Trophoblast cell (in vitro differentiated cells and primary cell): ENCODE measurements at regions not wholly inside any gene's neighbourhood (a gene's known extent, or its start where the extent isn't known, plus 50 kb on each side); places are given as distances from the start of the nearest gene placed in this dataset.

Source experiments
- DNase-seq, 2 donors: peaks; one replicate each; pipeline ENCODE4 v3.0.0-alpha.2; 2016
- H2AFZ ChIP-seq: 2 replicates; pipeline ENCODE4 v1.6.1; 2013; ENCODE audit warnings: low read length, moderate library complexity, mild to moderate bottlenecking; ENCODE audit not compliant: insufficient read depth, poor library complexity
- H2AK5ac ChIP-seq: 2 replicates; pipeline ENCODE4 v1.6.1; 2013; ENCODE audit warnings: mild to moderate bottlenecking, low read length
- H2BK120ac ChIP-seq: 2 replicates; pipeline ENCODE4 v1.6.1; 2013; ENCODE audit warnings: low read length, mild to moderate bottlenecking, moderate library complexity; ENCODE audit not compliant: insufficient read depth, poor library complexity
- H2BK12ac ChIP-seq: 2 replicates; pipeline ENCODE4 v1.6.1; 2013; ENCODE audit warnings: mild to moderate bottlenecking, low read length, moderate library complexity
- H2BK5ac ChIP-seq: 2 replicates; pipeline ENCODE4 v1.6.1; 2013; ENCODE audit warnings: low read length, low read depth, moderate library complexity, mild to moderate bottlenecking; ENCODE audit not compliant: poor library complexity
- H3K14ac ChIP-seq: 2 replicates; pipeline ENCODE4 v1.6.1; 2013; ENCODE audit warnings: mild to moderate bottlenecking, low read length
- H3K18ac ChIP-seq: 2 replicates; pipeline ENCODE4 v1.6.1; 2013; ENCODE audit warnings: mild to moderate bottlenecking, low read length
- H3K23ac ChIP-seq: 2 replicates; pipeline ENCODE4 v1.6.1; 2013; ENCODE audit warnings: low read length
- H3K27ac ChIP-seq: 2 replicates; pipeline ENCODE4 v1.5.1; 2013; ENCODE audit warnings: low read depth, mild to moderate bottlenecking, inconsistent platforms, low read length, moderate library complexity
- H3K27me3 ChIP-seq: 2 replicates; pipeline ENCODE4 v1.6.1; 2013; ENCODE audit warnings: inconsistent platforms, mild to moderate bottlenecking, low read length, moderate library complexity; ENCODE audit not compliant: insufficient read depth
- H3K36me3 ChIP-seq, 2 experiments: 1 replicate in 1 of 2; 2 replicates in 1 of 2; pipeline ENCODE4 v1.6.1; 2013; ENCODE audit warnings: low read length in 2 of 2, mild to moderate bottlenecking in 2 of 2, moderate library complexity in 1 of 2; ENCODE audit not compliant: insufficient read depth in 2 of 2, control insufficient read depth in 1 of 2
- H3K4ac ChIP-seq: 2 replicates; pipeline ENCODE4 v1.6.1; 2013; ENCODE audit warnings: low read depth, mild to moderate bottlenecking, low read length, moderate library complexity
- H3K4me1 ChIP-seq, 2 experiments: 1 replicate in 1 of 2; 2 replicates in 1 of 2; pipeline ENCODE4 v1.6.1; 2013; ENCODE audit warnings: low read length in 2 of 2, mild to moderate bottlenecking in 2 of 2, moderate library complexity in 1 of 2; ENCODE audit not compliant: insufficient read depth in 2 of 2, control insufficient read depth in 1 of 2
- H3K4me2 ChIP-seq: 2 replicates; pipeline ENCODE4 v1.6.1; 2013; ENCODE audit warnings: inconsistent platforms, mild to moderate bottlenecking, low read length, moderate library complexity
- H3K4me3 ChIP-seq: 2 replicates; pipeline ENCODE4 v1.5.1; 2013; ENCODE audit warnings: mild to moderate bottlenecking, low read depth, low read length, inconsistent platforms
- H3K79me1 ChIP-seq: one replicate; pipeline ENCODE4 v1.6.1; 2013; ENCODE audit warnings: low read length
- H3K79me2 ChIP-seq: 2 replicates; pipeline ENCODE4 v1.6.1; 2013; ENCODE audit warnings: low read length, mild to moderate bottlenecking; ENCODE audit not compliant: control insufficient read depth, insufficient read depth, poor library complexity
- H3K9ac ChIP-seq: 2 replicates; pipeline ENCODE4 v1.6.1; 2013; ENCODE audit warnings: mild to moderate bottlenecking, low read length
- H3K9me3 ChIP-seq: 2 replicates; pipeline ENCODE4 v1.6.1; 2013; ENCODE audit warnings: low read depth, mild to moderate bottlenecking, control low read depth, inconsistent platforms, low read length; ENCODE audit not compliant: insufficient read depth
- H4K12ac ChIP-seq: 2 replicates; pipeline ENCODE4 v1.6.1; 2013; ENCODE audit warnings: low read depth, mild to moderate bottlenecking, low read length, moderate library complexity
- H4K8ac ChIP-seq: 2 replicates; pipeline ENCODE4 v1.6.1; 2013; ENCODE audit warnings: low read depth, mild to moderate bottlenecking, low read length, moderate library complexity
- H4K91ac ChIP-seq: one replicate; pipeline ENCODE4 v1.6.1; 2013; ENCODE audit warnings: low read depth, mild to moderate bottlenecking, low read length, moderate library complexity
- WGBS: extraction: QIAGEN DNeasy Blood & Tissue Kit; methylation state at CpG from one replicate; pipeline ENCODE4 v1.1.7; 2013; ENCODE audit warnings: missing lambda C conversion rate; ENCODE audit not compliant: insufficient read length, insufficient coverage; ENCODE audit errors: extremely low coverage; 5-methylcytosine and 5-hydroxymethylcytosine counted together

DNA sequence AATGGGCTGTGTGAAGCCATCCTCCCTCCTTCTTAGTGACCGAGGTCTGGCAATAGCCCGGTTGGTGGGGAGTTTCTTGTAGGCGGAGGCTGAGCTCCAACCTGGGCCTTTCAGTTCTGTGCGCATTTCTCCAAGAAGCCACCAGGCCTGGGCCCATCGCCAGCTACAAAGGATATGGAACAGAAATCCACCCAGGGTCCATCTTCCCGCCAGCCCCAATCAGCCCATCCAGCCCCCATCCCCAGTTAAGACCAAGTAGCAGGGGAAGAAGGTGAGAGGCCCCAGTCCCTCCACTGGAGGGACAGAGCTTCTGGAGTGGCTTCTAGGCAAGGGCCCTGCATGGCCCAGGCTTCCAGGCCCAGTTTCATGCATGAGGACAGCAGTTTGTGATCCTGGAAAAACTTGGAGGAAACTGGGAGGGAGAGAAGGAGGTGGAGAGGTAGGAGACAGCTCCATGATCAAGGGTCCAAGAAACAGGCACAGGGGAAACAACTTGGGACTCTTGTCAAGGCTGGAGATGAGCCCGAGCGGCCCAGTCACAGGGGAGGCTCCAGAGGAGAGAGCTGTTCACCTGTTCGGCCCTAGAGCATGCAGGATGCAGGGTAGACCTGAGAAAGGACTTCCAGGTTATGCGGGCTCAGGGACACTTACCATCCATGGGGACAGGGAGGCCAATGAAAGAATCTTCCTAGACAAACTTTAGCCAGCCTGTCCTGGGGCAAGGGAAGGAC, 261.2 kb downstream of the PTPRU start:
- H3K27me3 ChIP-seq = no peaks in the 10 kb centered on the region
- no peak overlapping the region for H2AK5ac ChIP-seq
- H3K9ac ChIP-seq = no peak overlapping the region
- H3K36me3 ChIP-seq = no peaks in the 10 kb centered on the region
- H3K14ac ChIP-seq = no peak overlapping the region
- no peak overlapping the region for H4K8ac ChIP-seq
- no peak overlapping the region for H3K18ac ChIP-seq
- H3K4me3 ChIP-seq = no peak overlapping the region
- H2AFZ ChIP-seq = no peak overlapping the region
- no peak overlapping the region for H2BK5ac ChIP-seq
- no peak overlapping the region for H2BK120ac ChIP-seq
- no peak overlapping the region for H4K91ac ChIP-seq
- H3K27ac ChIP-seq = no peak overlapping the region
- no peaks in the 10 kb centered on the region for H3K79me2 ChIP-seq
- no peak overlapping the region for H3K4me2 ChIP-seq
- H3K4ac ChIP-seq = no peak overlapping the region
- no CpG with 5 or more reads among the region's 10 CpGs for WGBS
- no peak overlapping the region for H2BK12ac ChIP-seq
- H3K23ac ChIP-seq = no peak overlapping the region
- peaks cover 4% of the 10 kb centered on the region for H3K9me3 ChIP-seq
- H4K12ac ChIP-seq = no peak overlapping the region
- no peaks in the 10 kb centered on the region for H3K4me1 ChIP-seq
- no peaks in the 10 kb centered on the region for H3K79me1 ChIP-seq
- DNase-seq = no peak

GRCh38 chr1:29496701-29497100, 260.4 kb downstream of the PTPRU start:
- H2BK120ac ChIP-seq = no peak overlapping the region
- no CpG with 5 or more reads among the region's 8 CpGs for WGBS
- H3K4me3 ChIP-seq = no peak overlapping the region

DNA sequence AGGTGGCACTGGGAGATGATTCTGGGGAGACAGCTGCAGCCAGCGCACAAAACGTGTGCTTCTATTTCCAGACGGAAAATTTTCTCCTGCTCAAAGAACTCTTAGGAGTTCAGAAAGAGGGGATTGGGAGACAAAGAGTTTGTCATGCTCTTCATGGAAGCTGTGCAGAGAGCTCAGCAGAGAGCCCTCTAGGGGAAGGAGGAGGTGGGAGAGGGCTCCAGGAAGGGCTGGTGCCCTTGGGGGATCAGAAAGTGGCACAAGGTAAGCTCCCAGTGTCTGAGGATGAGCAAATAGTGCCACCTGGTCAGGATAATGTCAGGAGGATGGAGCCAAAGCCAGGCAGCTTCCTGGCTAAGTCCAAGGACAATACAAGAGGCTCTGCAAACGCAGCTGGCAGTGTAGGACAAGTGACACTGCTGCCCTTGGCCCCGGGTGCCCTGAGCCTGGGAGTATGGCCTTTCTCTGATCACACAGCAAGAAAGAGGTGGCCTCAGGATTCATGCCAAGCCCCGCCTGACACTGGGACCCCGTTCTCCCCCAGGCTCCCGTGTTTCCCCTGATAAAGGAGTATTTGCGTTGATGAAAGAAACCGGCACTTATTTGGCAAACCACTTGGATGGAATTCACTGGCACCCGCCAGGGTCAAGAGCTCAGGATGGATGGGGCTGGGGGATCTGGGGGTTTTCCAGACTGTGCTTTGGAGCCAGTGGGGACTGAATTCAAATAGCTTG, 254.0 kb downstream of the PTPRU start:
- Histone ChIP-seq H2AFZ (no peak overlapping the region), H4K91ac (no peak overlapping the region), H2AK5ac (no peak overlapping the region), H3K4me2 (no peak overlapping the region), H3K79me1 (no peaks in the 10 kb centered on the region), H3K9ac (no peak overlapping the region), H2BK12ac (no peak overlapping the region), H3K27ac (no peak overlapping the region), H3K9me3 (peaks cover 4% of the 10 kb centered on the region), H3K27me3 (no peaks in the 10 kb centered on the region), H3K23ac (no peak overlapping the region), H3K4ac (no peak overlapping the region), H3K4me1 (no peaks in the 10 kb centered on the region), H3K14ac (no peak overlapping the region), H4K12ac (no peak overlapping the region), H3K79me2 (no peaks in the 10 kb centered on the region), H3K4me3 (no peak overlapping the region), H3K36me3 (no peaks in the 10 kb centered on the region), H2BK120ac (no peak overlapping the region), H2BK5ac (no peak overlapping the region), H4K8ac (no peak overlapping the region), H3K18ac (no peak overlapping the region)
- no CpG with 5 or more reads among the region's 11 CpGs for WGBS
- no peak for DNase-seq

More at GRCh38 chr1:29496701-29497100, 260.4 kb downstream of the PTPRU start:
- H3K14ac ChIP-seq = no peak overlapping the region
- H3K9me3 ChIP-seq = peaks cover 4% of the 10 kb centered on the region
- H4K8ac ChIP-seq = no peak overlapping the region
- no peak overlapping the region for H3K4me2 ChIP-seq
- no peaks in the 10 kb centered on the region for H3K79me1 ChIP-seq
- no peaks in the 10 kb centered on the region for H3K36me3 ChIP-seq
- H3K18ac ChIP-seq = no peak overlapping the region
- no peak overlapping the region for H2BK12ac ChIP-seq
- no peaks in the 10 kb centered on the region for H3K4me1 ChIP-seq
- H4K12ac ChIP-seq = no peak overlapping the region
- H3K23ac ChIP-seq = no peak overlapping the region
- no peak overlapping the region for H3K27ac ChIP-seq
- H2BK5ac ChIP-seq = no peak overlapping the region
- no peak overlapping the region for H4K91ac ChIP-seq
- H3K9ac ChIP-seq = no peak overlapping the region
- DNase-seq = no peak
- H3K79me2 ChIP-seq = no peaks in the 10 kb centered on the region
- no peak overlapping the region for H2AFZ ChIP-seq
- H3K27me3 ChIP-seq = no peaks in the 10 kb centered on the region
- H2AK5ac ChIP-seq = no peak overlapping the region
- no peak overlapping the region for H3K4ac ChIP-seq

DNA sequence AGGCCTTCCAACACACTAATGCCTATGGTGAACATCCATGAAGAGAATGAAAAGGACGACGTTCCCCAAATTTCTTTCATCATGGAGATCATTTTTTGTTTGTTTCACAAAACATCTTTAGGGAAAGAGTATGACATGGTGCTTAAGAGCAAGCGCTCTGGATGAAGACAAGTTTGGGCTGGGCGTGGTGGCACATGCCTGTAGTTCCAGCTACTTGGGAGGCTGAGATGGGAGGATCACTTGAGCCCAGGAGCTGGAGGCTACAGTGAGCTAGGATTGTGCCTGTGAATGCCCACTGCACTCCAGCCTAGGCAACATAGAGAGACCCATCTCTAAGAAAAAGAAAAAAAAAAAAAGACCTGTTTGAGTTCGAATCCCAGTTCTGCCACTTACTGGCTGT, 253.1 kb downstream of the PTPRU start:
- WGBS = no CpG with 5 or more reads among the region's 5 CpGs
- Histone ChIP-seq H3K4me3 (no peak overlapping the region), H2BK120ac (no peak overlapping the region), H3K4me2 (no peak overlapping the region), H3K27me3 (no peaks in the 10 kb centered on the region), H3K79me2 (no peaks in the 10 kb centered on the region), H2AK5ac (no peak overlapping the region), H3K9ac (no peak overlapping the region), H4K8ac (no peak overlapping the region), H3K4ac (no peak overlapping the region), H2BK12ac (no peak overlapping the region), H3K36me3 (no peaks in the 10 kb centered on the region), H3K4me1 (no peaks in the 10 kb centered on the region), H3K18ac (no peak overlapping the region), H2AFZ (no peak overlapping the region), H4K12ac (no peak overlapping the region), H4K91ac (no peak overlapping the region), H3K14ac (no peak overlapping the region), H2BK5ac (no peak overlapping the region), H3K79me1 (no peaks in the 10 kb centered on the region), H3K23ac (no peak overlapping the region), H3K9me3 (peaks cover 4% of the 10 kb centered on the region), H3K27ac (no peak overlapping the region)
- DNase-seq = no peak
